ENCODE measurements at regions not wholly inside any gene's neighbourhood (a gene's known extent, or its start where the extent isn't known, plus 50 kb on each side); places are given as distances from the start of the nearest gene placed in this dataset.

- ATAC-seq, result no peak
- WGBS (ENCODE audit: low lambda C conversion rate), result 74% methylated on average over 3 of the region's 4 CpGs
- TF ChIP-seq ARID3A (IDR thresholded peaks at IDR 0.05; ENCODE audit: low read depth, low read length), result no peak
- no peak for TF ChIP-seq POLR2AphosphoS2 (IDR thresholded peaks at IDR 0.05; ENCODE audit: low read depth, low read length)
- no peak for TF ChIP-seq ZHX2 (IDR thresholded peaks at IDR 0.05; ENCODE audit: low read depth)
- no peak for TF ChIP-seq ZHX2 (CRISPR knock-in tag; IDR thresholded peaks at IDR 0.05; ENCODE audit: borderline replicate concordance)
- no peak for TF ChIP-seq SALL2 (CRISPR knock-in tag; IDR thresholded peaks at IDR 0.05)
- TF ChIP-seq MXI1 (IDR thresholded peaks at IDR 0.05; ENCODE audit: borderline replicate concordance, low read depth, low read length), result no peak
- no peak for TF ChIP-seq NR2F6 (IDR thresholded peaks at IDR 0.05)
- no peak for TF ChIP-seq NR2F6 (CRISPR knock-in tag; IDR thresholded peaks at IDR 0.05)
- TF ChIP-seq KLF9 (CRISPR knock-in tag; IDR thresholded peaks at IDR 0.05; ENCODE audit: low read depth), result no peak
- no peak for TF ChIP-seq FOXP1 (IDR thresholded peaks at IDR 0.05)
- TF ChIP-seq FOXP1 (CRISPR knock-in tag; IDR thresholded peaks at IDR 0.05), result no peak
- TF ChIP-seq SMARCC2 (IDR thresholded peaks at IDR 0.05), result no peak
- no peak for TF ChIP-seq TFAP4 (IDR thresholded peaks at IDR 0.05; ENCODE audit: borderline replicate concordance, low read depth)
- no peak for TF ChIP-seq ZNF142 (CRISPR knock-in tag; IDR thresholded peaks at IDR 0.05)
Observed at GRCh38 chr1:55623311-55623710, 408.1 kb upstream of the USP24 start.

More at GRCh38 chr1:55623311-55623710, 408.1 kb upstream of the USP24 start:
- Histone ChIP-seq H3K4me1 (ENCODE audit: insufficient read depth, low read length) (peaks cover 12% of the 10 kb centered on the region; the same call in 1 of the 2 replicates), H3K4me3 (replicated peaks in 1 of 3; ENCODE audit: insufficient read depth in 1 of 3, low read depth in 2 of 3, low read length in 3 of 3) (no peak overlapping the region), H4K20me1 (ENCODE audit: insufficient read depth, low read length) (no peaks in the 10 kb centered on the region), H3K27ac (ENCODE audit: extremely low read length, insufficient read depth, low read length) (no peak overlapping the region), H3K9me3 (ENCODE audit: low read length) (no peaks in the 10 kb centered on the region), H3K79me2 (ENCODE audit: insufficient read depth, low read length) (no peaks in the 10 kb centered on the region), H2AFZ (ENCODE audit: low read length) (no peak overlapping the region), H3K36me3 (replicated peaks in 1 of 2; ENCODE audit: control insufficient read depth in 1 of 2, insufficient read depth in 2 of 2, low read length in 2 of 2) (no peaks in the 10 kb centered on the region), H3K4me2 (ENCODE audit: low read depth, low read length) (no peak overlapping the region), H3K9ac (ENCODE audit: insufficient read depth, low read depth, low read length) (no peak overlapping the region), H3K27me3 (ENCODE audit: control insufficient read depth in 1 of 2, insufficient read depth in 2 of 2, low read length in 2 of 2) (no peaks in the 10 kb centered on the region)
- in situ Hi-C loops (cut with HindIII; ENCODE audit: extremely low pct_ligation_motif_present, low pct_unique_long_range_greater_than_20kb), result no loop called here
- BruUV-seq (replicated peaks), result no TSS peak
- POLR2A ChIA-PET, result no interaction called here
- intact Hi-C loops (cut with micrococcal nuclease; ENCODE audit: unreplicated experiment), result no loop called here
- no peak for FAIRE-seq
- CTCF ChIA-PET (ENCODE audit: low intra/inter-chr PET ratio, low total read pairs), result no interaction called here
- no peak for DNase-seq (ENCODE audit: low spot score)
